Endothelial cell of umbilical vein (primary cell): ENCODE measurements at regions not wholly inside any gene's neighbourhood (a gene's known extent, or its start where the extent isn't known, plus 50 kb on each side); places are given as distances from the start of the nearest gene placed in this dataset.

ENCODE experiments used
- BruUV-seq: library from RNA; stranded (reverse); fragments of 400-500 nt; replicated peaks from 2 replicates; lab custom pipeline; 2021; lab: Mats Ljungman, UMichigan
- CTCF ChIA-PET: fragments of 300-600, 350-600 bp; sonication (Branson Sonifier 250); formaldehyde crosslinking; loops from one replicate; lab custom pipeline; 2021; ENCODE audit warnings: antibody characterized with exemption, inconsistent platforms; lab: Charles Lee
- POLR2A ChIA-PET: fragments of 300-600, 350-600 bp; sonication (Branson Sonifier 250); formaldehyde crosslinking; loops from one replicate; lab custom pipeline; 2021; ENCODE audit warnings: antibody characterized with exemption, inconsistent platforms; lab: Charles Lee
- DNase-seq: peaks from one replicate; pipeline ENCODE4 v3.0.0-alpha.2; 2011; ENCODE audit warnings: low read depth, low spot score
- FAIRE-seq: peaks from 2 replicates; lab custom pipeline; 2011; peaks lifted over from hg19 to GRCh38; lab: Jason Lieb, UNC
- H2AFZ ChIP-seq: 2 replicates; pipeline ENCODE4 v1.6.0; 2012; ENCODE audit warnings: low read depth, low read length, control low read depth, inconsistent platforms
- H3K27ac ChIP-seq: 2 replicates; pipeline ENCODE4 v1.5.1; 2011; ENCODE audit warnings: low read depth, mild to moderate bottlenecking, control low read depth, low read length, moderate library complexity; ENCODE audit not compliant: insufficient read depth
- H3K27me3 ChIP-seq, 2 experiments: 2 replicates each; pipeline versions ENCODE4 v1.6.0 to v1.6.1; 2011; ENCODE audit warnings: low read length in 2 of 2, mixed read lengths in 1 of 2; ENCODE audit not compliant: control insufficient read depth in 2 of 2, insufficient read depth in 2 of 2
- H3K36me3 ChIP-seq, 2 experiments: 2 replicates in 1 of 2; 3 replicates in 1 of 2; pipeline ENCODE4 v1.5.1; 2011; ENCODE audit warnings: low read length in 2 of 2, mild to moderate bottlenecking in 1 of 2, moderate library complexity in 1 of 2; ENCODE audit not compliant: control insufficient read depth in 2 of 2, insufficient read depth in 2 of 2; ENCODE audit errors: extremely low read depth in 1 of 2
- H3K4me1 ChIP-seq: 3 replicates; pipeline ENCODE4 v1.5.1; 2011; ENCODE audit warnings: mild to moderate bottlenecking, low read length; ENCODE audit not compliant: control insufficient read depth, insufficient read depth; ENCODE audit errors: extremely low read depth
- H3K4me2 ChIP-seq: 2 replicates; pipeline ENCODE4 v1.6.1; 2011; ENCODE audit warnings: low read length, control low read depth, mixed read lengths; ENCODE audit not compliant: insufficient read depth
- H3K4me3 ChIP-seq, 3 experiments: fragments of 200-600 bp in 1 of 3; sonication (generic), shearing (Covaris generic) in 1 of 3; replicated peaks in 1 of 3; 2 replicates each; pipeline ENCODE4 v1.5.1; 2011 to 2016; ENCODE audit warnings: control low read depth in 3 of 3, low read length in 3 of 3, mild to moderate bottlenecking in 2 of 3, inconsistent platforms in 1 of 3, low read depth in 1 of 3, moderate library complexity in 1 of 3; ENCODE audit not compliant: insufficient read depth in 1 of 3
- H3K79me2 ChIP-seq: 2 replicates; pipeline ENCODE4 v1.6.0; 2012; ENCODE audit warnings: low read length, inconsistent platforms; ENCODE audit not compliant: control insufficient read depth, insufficient read depth
- H3K9ac ChIP-seq: replicated peaks from 2 replicates; pipeline ENCODE3; 2011; ENCODE audit warnings: low read length, control low read depth; ENCODE audit not compliant: insufficient read depth; ENCODE audit errors: extremely low read depth
- H3K9me1 ChIP-seq: replicated peaks from 3 replicates; pipeline ENCODE4 v1.6.0; 2011; ENCODE audit warnings: mild to moderate bottlenecking, low read length; ENCODE audit not compliant: control insufficient read depth, insufficient read depth; ENCODE audit errors: extremely low read depth
- H3K9me3 ChIP-seq: replicated peaks from 2 replicates; pipeline ENCODE4 v1.5.1; 2012; ENCODE audit warnings: low read length, inconsistent platforms; ENCODE audit not compliant: control insufficient read depth, insufficient read depth
- H4K20me1 ChIP-seq: replicated peaks from 2 replicates; pipeline ENCODE3; 2011; ENCODE audit warnings: mild to moderate bottlenecking, low read length; ENCODE audit not compliant: control insufficient read depth, insufficient read depth; ENCODE audit errors: extremely low read depth
- CTCF ChIP-seq, 2 donors: IDR thresholded peaks; 1 replicate in 1 of 2; 2 replicates in 1 of 2; pipeline ENCODE4 v1.5.1; 2011; ENCODE audit warnings: low read length in 2 of 2, mild to moderate bottlenecking in 2 of 2, moderate library complexity in 2 of 2, control low read depth in 1 of 2, inconsistent platforms in 1 of 2, low read depth in 1 of 2; ENCODE audit not compliant: insufficient read depth in 1 of 2; ENCODE audit errors: extremely low read depth in 1 of 2
- EZH2 ChIP-seq: IDR thresholded peaks from 2 replicates; pipeline ENCODE4 v1.6.1; 2012; ENCODE audit warnings: borderline replicate concordance, low read depth, mild to moderate bottlenecking, moderate library complexity, low read length, inconsistent platforms; ENCODE audit not compliant: severe bottlenecking
- FOS ChIP-seq: IDR thresholded peaks from 2 replicates; pipeline ENCODE4 v1.6.1; 2011; ENCODE audit warnings: mild to moderate bottlenecking, low read length, moderate library complexity, borderline replicate concordance; ENCODE audit not compliant: insufficient read depth
- GATA2 ChIP-seq: IDR thresholded peaks from 2 replicates; pipeline ENCODE4 v1.7.0; 2011; ENCODE audit warnings: low read depth, mild to moderate bottlenecking, moderate library complexity, mixed read lengths, low read length; ENCODE audit not compliant: insufficient read length, insufficient read depth
- JUN ChIP-seq: IDR thresholded peaks from 2 replicates; pipeline ENCODE4 v1.6.1; 2011; ENCODE audit warnings: borderline replicate concordance, low read depth; ENCODE audit not compliant: insufficient read length, insufficient read depth
- MYC ChIP-seq: IDR thresholded peaks from one replicate; pipeline ENCODE4 v1.6.1; 2011; ENCODE audit warnings: mild to moderate bottlenecking, low read depth, low read length
- POLR2A ChIP-seq: IDR thresholded peaks from 2 replicates; pipeline ENCODE4 v1.6.1; 2012; ENCODE audit warnings: low read depth, mild to moderate bottlenecking, control low read depth, low read length
- dilution Hi-C: fragments of 300-500 bp; cut with MboI; formaldehyde crosslinking; loops from one replicate; pipeline ENCODE4 v1.15.0; 2019; ENCODE audit warnings: low sequenced_read_pairs; ENCODE audit not compliant: extremely low pct_ligation_motif_present
- intact Hi-C: fragments of 100-400 bp; cut with micrococcal nuclease; formaldehyde crosslinking; loops from one replicate; pipeline ENCODE4 v1.10.0; 2022

DNA sequence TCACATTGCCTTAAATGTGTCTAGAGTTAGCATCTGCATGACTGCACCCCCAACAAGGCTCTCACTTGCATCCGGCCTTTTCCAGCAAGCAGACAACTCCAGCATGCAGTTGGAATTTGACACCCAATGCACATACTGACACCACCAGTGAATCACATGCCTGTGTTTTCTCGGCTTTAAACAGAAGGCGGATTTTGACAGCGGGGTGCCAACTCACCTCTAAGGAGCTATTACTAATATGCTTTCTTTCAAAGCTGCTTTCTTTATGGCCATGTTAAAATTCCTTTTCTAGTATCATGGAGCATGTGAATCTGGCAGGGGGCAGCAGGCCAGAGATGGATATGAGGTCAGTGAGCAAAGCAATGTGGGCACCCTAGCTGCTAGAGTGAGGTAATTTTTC is 78.0 kb upstream of the CLNK start:
- POLR2A ChIA-PET, result no interaction called here
- CTCF ChIA-PET, result no interaction called here
- BruUV-seq, result no TSS peak
- Histone ChIP-seq H3K4me1 (no peaks in the 10 kb centered on the region), H3K79me2 (no peaks in the 10 kb centered on the region), H3K4me3 (no peak overlapping the region), H3K27ac (no peak overlapping the region), H3K9me3 (no peaks in the 10 kb centered on the region), H3K9me1 (no peaks in the 10 kb centered on the region), H3K36me3 (no peaks in the 10 kb centered on the region), H3K27me3 (no peaks in the 10 kb centered on the region), H4K20me1 (no peaks in the 10 kb centered on the region), H3K4me2 (no peak overlapping the region), H3K9ac (no peak overlapping the region), H2AFZ (no peak overlapping the region)
- intact Hi-C loops, result no loop called here
- DNase-seq, result no peak
- TF ChIP-seq POLR2A, result no peak
- no peak for TF ChIP-seq EZH2
- TF ChIP-seq JUN, result no peak
- TF ChIP-seq MYC, result no peak
- no peak for TF ChIP-seq GATA2
- TF ChIP-seq CTCF (IDR thresholded peaks at IDR 0.05; ENCODE audit: extremely low read depth in 1 of 2, insufficient read depth in 1 of 2, low read depth in 1 of 2, low read length in 2 of 2), result no peak
- TF ChIP-seq FOS, result no peak
- dilution Hi-C loops, result no loop called here
- no peak for FAIRE-seq

DNA sequence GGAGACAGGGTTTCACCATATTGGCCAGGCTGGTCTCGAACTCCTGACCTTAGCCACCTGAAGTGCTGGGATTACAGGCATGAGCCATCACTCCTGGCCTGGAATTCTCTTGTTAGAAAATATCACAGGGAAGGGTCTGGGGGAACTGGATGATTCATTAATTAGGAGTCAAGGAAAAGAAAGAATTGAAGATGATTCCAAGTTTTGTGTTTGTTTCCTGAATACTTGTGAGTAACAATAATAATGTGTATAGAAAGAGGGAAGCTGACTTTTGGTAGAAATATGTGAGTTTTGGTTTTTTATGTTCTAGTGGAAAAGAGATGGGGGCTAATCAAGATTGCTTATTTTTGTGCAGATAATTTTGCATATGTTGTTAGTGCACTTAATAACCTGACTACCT is 77.3 kb upstream of the CLNK start:
- dilution Hi-C loops, result no loop called here
- POLR2A ChIA-PET, result no interaction called here
- intact Hi-C loops, result no loop called here
- Histone ChIP-seq H3K9me1 (no peaks in the 10 kb centered on the region), H3K4me3 (no peak overlapping the region), H3K79me2 (no peaks in the 10 kb centered on the region), H3K27ac (no peak overlapping the region), H3K9ac (no peak overlapping the region), H3K36me3 (no peaks in the 10 kb centered on the region), H3K4me1 (no peaks in the 10 kb centered on the region), H3K4me2 (no peak overlapping the region), H2AFZ (no peak overlapping the region), H3K27me3 (no peaks in the 10 kb centered on the region), H3K9me3 (no peaks in the 10 kb centered on the region), H4K20me1 (no peaks in the 10 kb centered on the region)
- no peak for FAIRE-seq
- TF ChIP-seq FOS (peak; percentile 8), CTCF (IDR thresholded peaks at IDR 0.05; ENCODE audit: extremely low read depth in 1 of 2, insufficient read depth in 1 of 2, low read depth in 1 of 2, low read length in 2 of 2) (no peak)
- CTCF ChIA-PET, result no interaction called here
- BruUV-seq, result no TSS peak
- DNase-seq, result no peak
